ENCODE measurements at regions not wholly inside any gene's neighbourhood (a gene's known extent, or its start where the extent isn't known, plus 50 kb on each side); places are given as distances from the start of the nearest gene placed in this dataset.

GRCh38 chr1:84759756-84760155 is 69.5 kb upstream of the SSX2IP start:
- DNase-seq (ENCODE audit: low spot score) = no peak

GRCh38 chr1:84758968-84759491 is 68.8 kb upstream of the SSX2IP start:
- no peak for DNase-seq (ENCODE audit: low spot score)

GRCh38 chr1:84758476-84758875 is 68.2 kb upstream of the SSX2IP start:
- no peak for DNase-seq (ENCODE audit: low spot score)

- DNase-seq (ENCODE audit: low spot score) = no peak
Observed at GRCh38 chr1:84757301-84757700, 67.0 kb upstream of the SSX2IP start.

- no peak for DNase-seq (ENCODE audit: low spot score)
Observed at GRCh38 chr1:84756455-84757082, 66.3 kb upstream of the SSX2IP start.

- no peak for DNase-seq (ENCODE audit: low spot score)
Observed at GRCh38 chr1:84756001-84756400, 65.7 kb upstream of the SSX2IP start.

GRCh38 chr1:84755216-84755615 is 65.0 kb upstream of the SSX2IP start:
- no peak for DNase-seq (ENCODE audit: low spot score)

GRCh38 chr1:84754386-84754703 is 64.1 kb upstream of the SSX2IP start:
- no peak for DNase-seq (ENCODE audit: low spot score)

GRCh38 chr1:84753516-84754385 is 63.5 kb upstream of the SSX2IP start:
- peak; percentile 76 for DNase-seq (ENCODE audit: low spot score)

- no peak for DNase-seq (ENCODE audit: low spot score)
Observed at GRCh38 chr1:84750110-84750730, 60.0 kb upstream of the SSX2IP start.

- no peak for DNase-seq (ENCODE audit: low spot score)
Observed at GRCh38 chr1:84749427-84749826, 59.2 kb upstream of the SSX2IP start.

GRCh38 chr1:84748364-84748763 is 58.1 kb upstream of the SSX2IP start:
- DNase-seq (ENCODE audit: low spot score) = no peak

- no peak for DNase-seq (ENCODE audit: low spot score)
Observed at GRCh38 chr1:84745857-84746256, 55.6 kb upstream of the SSX2IP start.

GRCh38 chr1:84743896-84744295 is 53.6 kb upstream of the SSX2IP start:
- no peak for DNase-seq (ENCODE audit: low spot score)

GRCh38 chr1:84742653-84743052 is 52.4 kb upstream of the SSX2IP start:
- DNase-seq (ENCODE audit: low spot score) = no peak

GRCh38 chr1:84740050-84740714 is 49.9 kb upstream of the SSX2IP start:
- DNase-seq (ENCODE audit: low spot score) = no peak

Measured in CD4-positive, alpha-beta T cell treated with Interleukin-6 at 100 ng/mL for 8 hours (primary cell).